HUES64 (cell line): ENCODE measurements at regions not wholly inside any gene's neighbourhood (a gene's known extent, or its start where the extent isn't known, plus 50 kb on each side); places are given as distances from the start of the nearest gene placed in this dataset.

ENCODE experiments used
- H3K27ac ChIP-seq: 2 replicates; pipeline ENCODE4 v1.7.0; 2013; ENCODE audit warnings: low read depth, low read length, inconsistent platforms
- H3K27me3 ChIP-seq: 2 replicates; pipeline ENCODE4 v1.6.1; 2013; ENCODE audit warnings: mild to moderate bottlenecking, low read length; ENCODE audit not compliant: insufficient read depth
- H3K36me3 ChIP-seq: 2 replicates; pipeline ENCODE4 v1.6.1; 2013; ENCODE audit warnings: mild to moderate bottlenecking, low read length; ENCODE audit not compliant: insufficient read depth
- H3K4me1 ChIP-seq: 2 replicates; pipeline ENCODE4 v1.6.1; 2013; ENCODE audit warnings: mild to moderate bottlenecking, low read length, moderate library complexity; ENCODE audit not compliant: insufficient read depth
- H3K4me3 ChIP-seq: 2 replicates; pipeline ENCODE4 v1.5.1; 2013; ENCODE audit warnings: mild to moderate bottlenecking, low read length, moderate library complexity
- H3K9ac ChIP-seq: 2 replicates; pipeline ENCODE4 v1.6.1; 2013; ENCODE audit warnings: mild to moderate bottlenecking, low read depth, low read length
- H3K9me3 ChIP-seq: 2 replicates; pipeline ENCODE4 v1.6.1; 2013; ENCODE audit warnings: low read depth, low read length; ENCODE audit not compliant: insufficient read depth
- WGBS: fragments of 150-250, 120-280 bp; methylation state at CpG from one replicate; pipeline ENCODE4 v1.1.7; 2013; ENCODE audit warnings: missing lambda C conversion rate; 5-methylcytosine and 5-hydroxymethylcytosine counted together

DNA sequence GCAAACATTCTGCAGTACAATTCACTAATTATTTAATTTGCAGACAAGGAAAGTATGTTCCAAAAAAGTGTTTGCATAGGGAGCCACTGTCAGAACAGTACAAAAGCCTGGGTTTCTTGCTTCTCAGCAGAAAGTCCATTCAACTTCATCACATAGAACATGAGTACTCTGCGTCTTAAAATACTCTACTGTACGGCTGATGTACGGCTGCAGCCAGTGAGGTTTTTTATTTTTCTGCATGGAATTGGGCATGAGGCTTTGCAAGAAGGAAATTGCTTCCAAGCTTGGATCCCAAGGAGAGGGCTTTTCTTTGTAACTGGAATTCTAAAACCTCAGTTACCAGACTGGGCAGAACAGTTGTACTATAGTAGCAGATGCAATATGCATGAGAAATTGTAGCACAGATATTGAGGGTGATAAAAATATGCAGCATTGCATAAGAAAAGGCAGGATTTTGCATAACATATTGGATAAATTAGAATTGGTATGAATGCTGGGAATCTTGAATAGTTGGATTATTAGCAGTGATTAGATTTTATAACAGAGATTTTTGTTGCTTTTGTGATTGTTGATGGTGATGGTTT is 178.1 kb upstream of the CDH9 start:
- Histone ChIP-seq H3K27ac (no peak overlapping the region), H3K9me3 (no peaks in the 10 kb centered on the region), H3K27me3 (no peaks in the 10 kb centered on the region), H3K4me3 (no peak overlapping the region), H3K4me1 (no peaks in the 10 kb centered on the region), H3K9ac (no peak overlapping the region), H3K36me3 (no peaks in the 10 kb centered on the region)
- 94% methylated on average over 3 of the region's 3 CpGs for whole genome bisulfite sequencing

DNA sequence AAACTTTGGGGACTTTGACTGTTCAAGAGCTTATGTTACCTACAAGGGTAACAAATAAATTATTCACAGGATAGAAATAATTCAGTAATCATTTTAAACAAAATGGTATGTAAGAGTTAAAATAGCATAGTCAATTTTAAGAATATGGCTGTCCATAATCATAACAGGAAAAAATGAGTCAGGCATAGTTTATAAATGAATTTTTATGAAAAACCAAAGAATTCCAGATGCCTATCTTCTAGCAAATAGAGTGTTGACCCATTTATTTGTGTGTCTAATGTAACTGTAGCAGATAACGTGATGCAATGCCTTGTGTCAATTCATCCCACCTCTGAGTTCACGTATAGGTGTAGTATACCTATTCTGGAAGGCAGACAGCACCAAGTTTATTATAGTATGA is 169.7 kb upstream of the CDH9 start:
- H3K27me3 ChIP-seq: no peaks in the 10 kb centered on the region
- H3K9me3 ChIP-seq: peaks cover 18% of the 10 kb centered on the region
- no peak overlapping the region for H3K4me3 ChIP-seq
- H3K27ac ChIP-seq: no peak overlapping the region
- no peaks in the 10 kb centered on the region for H3K36me3 ChIP-seq
- no peak overlapping the region for H3K9ac ChIP-seq
- H3K4me1 ChIP-seq: no peaks in the 10 kb centered on the region
- 90% methylated on average over 2 of the region's 2 CpGs for WGBS

- H3K36me3 ChIP-seq: no peaks in the 10 kb centered on the region
- no peaks in the 10 kb centered on the region for H3K9me3 ChIP-seq
- H3K27me3 ChIP-seq: no peaks in the 10 kb centered on the region
- H3K4me3 ChIP-seq: no peak overlapping the region
- H3K27ac ChIP-seq: no peak overlapping the region
- 98% methylated on average over 6 of the region's 7 CpGs for WGBS
- H3K4me1 ChIP-seq: no peaks in the 10 kb centered on the region
- no peak overlapping the region for H3K9ac ChIP-seq
These were observed 153.6 kb upstream of the CDH9 start for GRCh38 chr5:27191786-27192510.

GRCh38 chr5:27172693-27173092 is 134.3 kb upstream of the CDH9 start:
- WGBS: 91% methylated on average over 1 of the region's 1 CpG

GRCh38 chr5:27171761-27172261 is 133.4 kb upstream of the CDH9 start:
- Histone ChIP-seq H3K9me3 (no peaks in the 10 kb centered on the region), H3K27ac (no peak overlapping the region), H3K9ac (no peak overlapping the region), H3K4me1 (no peaks in the 10 kb centered on the region), H3K27me3 (no peaks in the 10 kb centered on the region), H3K36me3 (no peaks in the 10 kb centered on the region), H3K4me3 (no peak overlapping the region)
- 93% methylated on average over 15 of the region's 15 CpGs for WGBS

More at GRCh38 chr5:27172693-27173092, 134.3 kb upstream of the CDH9 start:
- Histone ChIP-seq H3K36me3 (no peaks in the 10 kb centered on the region), H3K4me1 (no peaks in the 10 kb centered on the region), H3K27me3 (no peaks in the 10 kb centered on the region), H3K27ac (no peak overlapping the region), H3K4me3 (no peak overlapping the region), H3K9me3 (no peaks in the 10 kb centered on the region), H3K9ac (no peak overlapping the region)

GRCh38 chr5:27158775-27159174 is 120.4 kb upstream of the CDH9 start:
- Histone ChIP-seq H3K27me3 (no peaks in the 10 kb centered on the region), H3K4me1 (peaks cover 10% of the 10 kb centered on the region; the same call in 1 of the 2 replicates), H3K9me3 (peaks cover 55% of the 10 kb centered on the region), H3K27ac (no peak overlapping the region), H3K4me3 (no peak overlapping the region), H3K36me3 (no peaks in the 10 kb centered on the region), H3K9ac (no peak overlapping the region)
- WGBS: 88% methylated on average over 1 of the region's 1 CpG

- Histone ChIP-seq H3K27ac (no peak overlapping the region), H3K9ac (no peak overlapping the region), H3K27me3 (no peaks in the 10 kb centered on the region), H3K36me3 (no peaks in the 10 kb centered on the region), H3K9me3 (peaks cover 61% of the 10 kb centered on the region), H3K4me3 (no peak overlapping the region), H3K4me1 (peaks cover 5% of the 10 kb centered on the region; the same call in 1 of the 2 replicates)
These were observed 119.8 kb upstream of the CDH9 start for GRCh38 chr5:27158171-27158570.

- 99% methylated on average over 2 of the region's 2 CpGs for WGBS
- no peaks in the 10 kb centered on the region for H3K36me3 ChIP-seq
- no peaks in the 10 kb centered on the region for H3K27me3 ChIP-seq
These were observed 106.1 kb upstream of the CDH9 start for GRCh38 chr5:27144456-27144855.

GRCh38 chr5:27140831-27141230 is 102.4 kb upstream of the CDH9 start:
- H3K4me1 ChIP-seq: no peaks in the 10 kb centered on the region
- no peak overlapping the region for H3K9ac ChIP-seq
- H3K27me3 ChIP-seq: no peaks in the 10 kb centered on the region
- WGBS: 100% methylated on average over 1 of the region's 1 CpG
- H3K9me3 ChIP-seq: no peaks in the 10 kb centered on the region
- no peaks in the 10 kb centered on the region for H3K36me3 ChIP-seq
- H3K4me3 ChIP-seq: no peak overlapping the region
- H3K27ac ChIP-seq: no peak overlapping the region

More at GRCh38 chr5:27144456-27144855, 106.1 kb upstream of the CDH9 start:
- H3K4me3 ChIP-seq: no peak overlapping the region
- no peaks in the 10 kb centered on the region for H3K4me1 ChIP-seq
- no peaks in the 10 kb centered on the region for H3K9me3 ChIP-seq
- H3K9ac ChIP-seq: no peak overlapping the region
- no peak overlapping the region for H3K27ac ChIP-seq

DNA sequence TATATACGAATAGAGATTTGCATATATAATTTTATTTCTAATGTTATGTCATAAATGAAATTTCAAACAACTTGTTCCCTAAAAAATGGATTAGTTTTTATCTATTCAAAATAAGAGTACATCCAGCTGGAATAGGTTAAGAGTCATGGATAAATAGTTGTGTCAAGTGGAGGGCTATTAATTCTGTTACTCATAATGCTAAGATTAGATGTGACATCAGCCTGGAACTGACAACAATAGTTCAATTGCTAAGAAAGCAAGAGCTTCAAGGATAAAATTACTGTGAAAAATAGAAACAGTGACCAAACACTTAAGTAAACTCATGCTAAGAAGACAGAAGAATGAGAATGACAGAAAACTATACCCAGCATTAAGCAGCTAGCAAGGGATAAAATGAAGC is 92.2 kb upstream of the CDH9 start:
- Histone ChIP-seq H3K27me3 (no peaks in the 10 kb centered on the region), H3K9me3 (no peaks in the 10 kb centered on the region), H3K4me1 (no peaks in the 10 kb centered on the region), H3K27ac (no peak overlapping the region), H3K9ac (no peak overlapping the region), H3K4me3 (no peak overlapping the region), H3K36me3 (no peaks in the 10 kb centered on the region)
- no CpG with 5 or more reads among the region's 1 CpG for WGBS

DNA sequence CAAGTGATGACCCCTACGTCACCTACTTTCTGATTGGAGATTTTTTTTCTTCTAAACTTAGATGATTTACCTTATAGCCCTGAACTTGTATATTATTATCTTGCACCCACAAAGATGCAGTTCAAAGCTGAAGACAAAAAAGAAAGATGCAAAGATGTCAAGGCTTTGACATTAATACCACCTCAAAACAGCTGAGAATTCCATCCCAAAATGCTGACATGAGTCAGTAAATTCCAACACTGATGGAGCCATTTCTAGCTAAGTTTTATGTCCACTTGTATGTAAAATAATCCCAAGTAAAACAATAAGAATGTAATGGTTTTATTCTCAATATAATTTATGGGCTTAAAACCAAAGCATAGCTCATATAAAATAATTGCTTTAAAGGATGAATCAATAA is 91.5 kb upstream of the CDH9 start:
- H3K4me3 ChIP-seq: no peak overlapping the region
- WGBS: no CpG with 5 or more reads among the region's 1 CpG
- no peak overlapping the region for H3K27ac ChIP-seq
- no peaks in the 10 kb centered on the region for H3K9me3 ChIP-seq
- H3K9ac ChIP-seq: no peak overlapping the region
- no peaks in the 10 kb centered on the region for H3K36me3 ChIP-seq
- no peaks in the 10 kb centered on the region for H3K4me1 ChIP-seq
- no peaks in the 10 kb centered on the region for H3K27me3 ChIP-seq
